HG03565 (cell line): ENCODE measurements at regions not wholly inside any gene's neighbourhood (a gene's known extent, or its start where the extent isn't known, plus 50 kb on each side); places are given as distances from the start of the nearest gene placed in this dataset.

Experiments
- ATAC-seq: cut with Tn5 transposase; IDR thresholded peaks from one replicate; pipeline ENCODE4 v1.9.1; 2021; ENCODE audit warnings: mild to moderate bottlenecking, moderate library complexity; ENCODE audit not compliant: unreplicated experiment

DNA sequence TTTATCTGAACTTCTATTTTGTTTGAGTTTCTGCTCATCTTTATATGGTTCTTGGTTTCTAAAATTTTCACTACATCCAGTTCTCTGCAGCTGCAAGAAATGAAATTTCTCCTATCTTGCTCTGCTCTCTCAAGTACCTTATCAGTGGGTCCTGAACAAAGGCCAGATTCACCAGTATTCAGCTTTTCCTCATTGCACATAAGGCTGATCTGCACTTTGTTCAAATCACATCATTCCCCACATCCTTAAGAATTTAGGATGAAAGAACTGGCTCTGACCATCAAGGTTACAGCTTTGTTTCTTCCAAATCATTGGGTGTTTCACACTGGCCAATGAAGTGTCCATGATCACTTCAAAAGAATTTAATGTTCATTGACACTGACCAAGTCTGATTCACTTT, 211.4 kb downstream of the GRIN2B start:
- no peak for ATAC-seq

DNA sequence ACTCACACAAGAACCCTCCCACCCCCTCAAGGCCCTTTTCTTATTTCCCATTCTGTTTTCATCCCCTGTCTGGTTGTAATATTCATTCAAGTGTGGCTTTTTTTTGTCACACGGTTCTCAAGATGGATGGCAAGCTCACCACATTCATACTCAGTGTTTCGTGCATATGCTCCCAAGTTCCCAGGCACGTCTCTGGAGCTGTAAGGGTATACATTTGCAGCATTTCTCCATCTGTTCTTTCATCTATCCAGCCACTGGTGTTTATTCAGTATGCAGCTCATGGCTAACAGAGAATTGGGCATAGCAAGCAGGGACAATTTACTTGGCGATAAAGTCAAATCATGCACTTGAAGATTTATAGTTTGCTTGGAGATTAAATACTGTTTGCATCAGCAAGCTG, 212.1 kb downstream of the GRIN2B start:
- ATAC-seq = no peak

DNA sequence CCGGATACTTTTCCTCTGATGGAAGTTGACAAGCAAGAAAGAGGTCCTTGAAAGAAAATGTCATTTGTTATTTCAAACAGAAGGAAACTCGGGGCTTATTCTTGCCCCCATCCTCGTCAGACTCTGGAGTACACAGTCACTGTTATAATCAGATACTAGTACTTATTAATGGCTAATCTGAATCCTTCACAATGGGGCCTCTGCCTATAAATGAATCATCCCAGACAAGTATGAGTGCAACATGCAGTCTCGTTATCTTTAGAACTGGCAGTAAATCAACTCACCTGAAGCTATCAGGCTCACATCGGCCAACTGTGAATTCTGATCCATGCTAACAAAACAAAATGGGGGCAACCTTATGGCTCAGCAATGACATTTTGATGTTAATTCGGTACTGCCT, 216.7 kb downstream of the GRIN2B start:
- no peak for ATAC-seq

DNA sequence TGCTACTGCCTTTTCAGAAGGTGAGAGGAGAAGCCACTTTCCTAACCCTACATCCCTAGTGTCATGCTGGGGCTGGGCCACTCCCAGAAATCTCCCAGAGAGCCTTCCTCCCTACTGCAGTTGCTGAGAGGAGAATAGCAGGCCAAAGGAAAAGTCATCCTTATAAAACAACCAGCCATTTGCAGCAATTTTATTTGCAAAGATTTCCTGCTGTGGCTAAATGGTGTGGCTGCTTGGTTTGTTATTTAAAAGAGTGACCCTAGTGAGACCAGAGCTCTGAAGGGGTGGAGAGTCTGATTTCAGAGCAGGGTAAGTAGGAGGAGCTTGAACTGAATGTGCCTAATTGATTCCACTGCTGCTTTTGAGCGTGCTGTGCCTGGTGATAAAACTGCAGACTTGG, 232.0 kb downstream of the GRIN2B start:
- no peak for ATAC-seq

DNA sequence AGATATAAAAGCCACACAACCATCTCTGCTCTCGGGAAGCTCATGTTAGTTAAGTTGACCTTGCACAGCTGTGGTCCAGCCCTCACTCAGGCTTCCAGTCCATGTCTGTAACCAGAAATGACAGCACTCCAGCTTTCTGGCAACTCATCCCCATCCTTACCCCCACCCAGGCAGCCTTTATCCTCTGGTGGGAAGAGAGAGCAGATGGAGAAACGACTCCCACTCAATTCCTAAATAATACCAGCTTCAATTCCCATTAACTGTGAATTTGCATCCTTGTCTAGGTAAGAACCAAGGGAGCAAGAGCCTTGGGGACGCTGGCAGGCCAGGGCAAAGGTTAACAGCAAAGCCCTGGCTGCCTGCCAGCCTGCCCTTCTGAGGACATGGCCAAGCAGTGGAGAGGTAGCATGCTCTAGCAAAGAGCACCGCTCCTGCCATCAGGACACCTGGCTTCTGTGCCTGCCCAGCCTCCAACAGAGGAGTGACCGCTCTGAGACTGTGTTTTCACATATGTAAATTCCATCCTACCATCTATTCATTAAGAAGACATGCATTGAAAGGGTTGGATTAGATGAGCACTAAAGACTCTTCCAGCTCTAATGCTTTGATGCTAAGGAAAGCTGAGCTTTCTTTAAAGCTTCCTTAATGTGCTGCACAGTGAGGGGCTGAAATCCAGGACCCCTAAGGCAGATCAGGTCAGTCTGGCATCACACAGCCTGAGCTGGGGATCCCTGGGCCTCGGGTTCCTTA, 236.1 kb downstream of the GRIN2B start:
- ATAC-seq = no peak

DNA sequence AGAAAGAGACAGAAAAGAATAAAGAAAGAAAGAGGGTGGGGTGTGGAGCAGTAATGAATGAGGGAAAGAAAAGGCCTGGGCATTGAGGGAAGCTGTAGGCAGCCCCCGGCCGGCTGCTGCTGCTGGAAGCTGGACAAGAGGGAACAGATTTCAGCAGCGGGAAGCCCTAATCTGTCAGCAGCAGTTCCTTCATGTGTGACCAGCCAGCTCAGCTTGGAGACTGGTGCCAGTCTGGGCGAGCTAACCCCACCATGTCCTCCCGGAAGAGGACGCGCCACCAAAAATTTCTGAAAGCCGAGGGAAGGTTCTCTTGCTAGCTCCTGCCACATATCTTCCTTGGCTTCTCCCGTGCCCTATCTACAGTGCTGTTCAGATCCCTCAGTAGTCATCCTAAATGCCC, 236.8 kb downstream of the GRIN2B start:
- no peak for ATAC-seq

DNA sequence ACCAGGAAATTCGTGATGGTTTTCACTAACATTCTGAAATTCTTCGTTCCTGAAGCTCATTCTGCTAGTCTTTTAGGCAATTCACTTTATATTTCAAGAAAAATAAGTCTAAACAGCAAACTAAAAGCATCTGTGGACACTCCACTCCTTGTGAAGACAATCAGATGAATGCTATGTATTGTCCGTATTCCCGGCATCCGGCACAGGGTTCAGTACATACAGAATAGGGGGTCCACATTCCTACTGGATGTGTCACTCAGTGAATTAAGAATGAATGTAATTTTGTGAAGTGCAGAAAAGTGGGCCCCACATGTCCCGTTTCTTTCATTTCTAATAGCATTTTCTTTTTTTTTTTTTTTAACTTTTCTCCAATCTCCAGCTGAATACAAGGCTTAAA, 241.3 kb downstream of the GRIN2B start:
- ATAC-seq = no peak

DNA sequence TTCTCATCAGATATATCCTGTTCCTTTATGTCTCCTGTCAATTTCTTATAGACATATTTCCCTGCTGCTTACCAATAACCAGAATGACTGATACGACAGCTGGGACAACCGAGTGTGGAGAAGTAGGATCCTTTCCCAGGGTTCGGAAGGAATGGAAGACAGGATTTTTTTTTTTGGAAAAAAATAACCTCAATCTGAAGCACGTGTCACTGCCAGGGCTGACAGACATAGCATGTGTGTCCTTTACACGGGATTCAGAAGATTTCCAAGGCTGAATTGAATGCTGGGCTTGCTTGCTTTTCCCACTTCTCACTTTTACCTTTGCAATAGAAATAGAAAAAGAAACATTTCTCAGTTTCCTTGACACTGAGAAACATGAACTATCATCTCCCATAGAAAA, 245.7 kb downstream of the GRIN2B start:
- no peak for ATAC-seq

DNA sequence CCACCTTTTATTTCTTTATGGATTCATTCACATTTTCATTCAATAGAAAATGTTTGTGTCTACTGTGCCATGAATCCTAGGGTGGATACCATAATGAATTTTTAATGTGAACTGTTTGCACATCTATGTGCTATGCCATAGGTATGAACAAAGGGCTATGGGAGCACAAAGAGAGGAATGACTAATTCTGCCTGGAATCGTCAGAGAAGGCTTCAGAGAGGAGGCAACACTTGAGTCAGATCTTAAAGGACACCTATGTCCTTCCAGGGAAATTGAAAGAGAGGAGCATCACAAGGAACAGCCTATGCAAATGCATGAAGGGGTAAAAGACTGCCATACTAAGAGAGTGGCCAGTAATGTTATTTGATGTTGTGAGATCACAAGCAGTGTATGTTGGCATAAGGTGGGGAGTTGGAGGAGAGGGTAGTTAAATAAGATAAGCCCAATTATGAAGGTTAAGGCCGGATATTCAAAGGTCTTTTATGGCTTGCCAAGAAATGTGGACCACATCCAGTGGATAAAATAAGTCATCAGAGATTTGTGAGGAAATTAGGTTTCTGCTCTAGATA, 246.7 kb downstream of the GRIN2B start:
- no peak for ATAC-seq

DNA sequence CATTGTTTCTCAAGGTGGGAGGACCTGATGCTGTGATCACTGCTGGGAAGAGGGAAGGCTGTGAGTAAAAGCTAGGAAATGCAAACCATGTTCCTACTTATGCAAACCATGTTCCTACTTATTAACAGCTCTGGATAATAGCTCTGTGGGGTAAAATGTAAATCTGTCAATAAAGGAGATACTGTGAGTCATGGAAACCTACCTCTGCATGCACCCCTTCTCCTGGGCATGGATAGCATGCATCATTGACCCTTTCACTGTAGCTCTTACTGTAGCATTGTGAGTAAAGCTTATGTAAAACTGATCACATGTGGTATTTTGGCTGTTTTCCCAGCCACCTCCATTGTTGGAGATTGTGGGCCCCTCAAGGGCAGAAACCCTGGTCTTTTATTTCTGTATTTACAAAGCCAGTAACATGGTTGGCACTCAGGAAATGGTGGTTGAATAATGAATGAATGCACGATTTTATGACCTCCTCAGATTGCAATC, 253.7 kb downstream of the GRIN2B start:
- ATAC-seq = no peak

DNA sequence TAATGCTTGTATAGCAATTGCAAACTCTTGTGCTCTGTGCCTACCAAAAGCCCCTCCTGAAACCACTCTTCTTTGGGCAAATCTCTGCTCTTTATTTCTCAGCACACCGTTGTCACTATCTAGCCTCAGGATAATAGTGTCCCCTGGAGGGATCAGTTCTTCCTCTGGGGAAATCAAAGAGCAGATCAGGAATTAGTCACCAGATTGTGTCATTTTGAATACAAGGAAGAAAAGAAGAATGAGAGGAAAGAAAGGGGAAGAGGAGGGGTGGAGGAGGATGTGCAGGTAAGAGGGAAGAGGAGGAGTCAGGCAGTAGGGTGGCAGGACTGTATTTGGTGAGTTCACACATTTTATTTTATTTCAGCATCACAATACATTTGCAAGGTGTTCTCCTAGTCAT, 256.4 kb downstream of the GRIN2B start:
- ATAC-seq = no peak

DNA sequence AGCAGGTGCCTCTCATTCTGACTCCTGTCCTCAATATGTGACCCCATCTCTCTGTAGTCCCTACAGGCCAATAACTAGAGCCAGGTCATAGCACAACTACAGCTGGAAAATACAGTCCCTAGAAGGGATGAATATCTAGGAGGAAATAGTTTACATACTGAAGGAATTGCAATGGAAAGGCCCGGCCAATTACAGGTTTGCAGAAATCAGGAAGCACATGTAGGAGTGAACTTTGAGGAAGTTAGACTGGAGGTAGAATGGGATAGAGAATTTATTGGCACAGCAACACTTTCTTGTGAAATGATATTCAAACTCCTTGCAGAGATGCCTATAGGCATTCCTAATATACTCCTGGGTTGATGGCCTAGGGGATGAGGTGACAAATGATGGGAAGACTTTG, 257.3 kb downstream of the GRIN2B start:
- no peak for ATAC-seq

DNA sequence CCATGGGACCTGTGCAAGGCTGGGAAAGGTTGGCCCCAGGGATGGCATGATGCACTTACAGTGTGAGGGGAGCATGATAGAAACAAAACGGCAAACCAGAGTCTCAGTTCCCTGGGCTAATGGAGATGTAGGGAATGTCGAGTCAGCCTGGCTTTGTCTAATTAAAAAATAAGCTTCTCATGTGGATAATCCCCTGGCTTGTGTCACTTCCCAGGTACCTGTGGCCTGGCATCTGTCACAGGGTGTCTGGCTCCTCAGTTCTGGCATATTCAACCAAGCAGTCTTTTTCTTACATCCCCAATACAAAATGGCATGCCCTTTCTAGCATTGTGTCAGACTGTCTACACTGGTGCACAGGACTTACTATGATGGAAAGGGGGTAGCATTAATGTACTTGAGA, 261.4 kb downstream of the GRIN2B start:
- ATAC-seq = no peak

DNA sequence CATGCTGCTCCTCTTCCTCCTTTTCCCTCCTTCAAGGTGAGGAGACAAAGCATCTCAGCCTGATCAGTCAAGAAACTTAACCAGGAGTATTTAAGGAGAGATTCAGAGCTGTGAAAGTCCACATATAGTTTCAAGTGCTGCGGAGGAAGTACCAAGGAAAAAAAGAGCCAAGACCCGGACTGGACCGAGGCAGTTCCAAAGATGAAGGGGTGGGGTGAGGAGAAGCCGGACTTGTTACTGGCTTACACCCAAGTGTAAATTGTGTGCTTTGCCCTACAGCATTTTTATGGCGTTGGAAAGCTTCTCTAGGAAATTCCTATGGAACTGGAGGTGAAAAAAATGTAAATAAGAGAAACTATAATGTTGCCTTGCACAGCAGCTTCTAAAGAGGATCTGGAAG, 263.1 kb downstream of the GRIN2B start:
- no peak for ATAC-seq

DNA sequence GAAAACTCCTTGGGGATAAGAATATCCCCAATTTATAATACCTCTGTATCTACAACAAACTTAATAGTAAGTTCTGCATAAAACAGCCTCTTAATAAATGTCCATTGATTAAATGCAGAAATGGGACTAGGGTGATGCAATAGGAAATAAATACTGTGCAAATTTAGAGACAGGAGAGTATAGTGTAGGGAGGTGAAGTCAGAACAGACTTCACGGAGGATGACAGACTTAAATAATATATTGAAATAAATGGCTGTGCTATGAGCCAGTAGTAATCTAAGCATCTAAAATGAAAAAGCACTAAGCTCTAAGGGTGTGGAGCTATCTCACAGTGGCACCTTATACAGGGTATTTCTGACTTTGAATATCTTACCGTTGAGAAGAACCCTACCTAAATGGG, 265.3 kb downstream of the GRIN2B start:
- ATAC-seq = no peak

DNA sequence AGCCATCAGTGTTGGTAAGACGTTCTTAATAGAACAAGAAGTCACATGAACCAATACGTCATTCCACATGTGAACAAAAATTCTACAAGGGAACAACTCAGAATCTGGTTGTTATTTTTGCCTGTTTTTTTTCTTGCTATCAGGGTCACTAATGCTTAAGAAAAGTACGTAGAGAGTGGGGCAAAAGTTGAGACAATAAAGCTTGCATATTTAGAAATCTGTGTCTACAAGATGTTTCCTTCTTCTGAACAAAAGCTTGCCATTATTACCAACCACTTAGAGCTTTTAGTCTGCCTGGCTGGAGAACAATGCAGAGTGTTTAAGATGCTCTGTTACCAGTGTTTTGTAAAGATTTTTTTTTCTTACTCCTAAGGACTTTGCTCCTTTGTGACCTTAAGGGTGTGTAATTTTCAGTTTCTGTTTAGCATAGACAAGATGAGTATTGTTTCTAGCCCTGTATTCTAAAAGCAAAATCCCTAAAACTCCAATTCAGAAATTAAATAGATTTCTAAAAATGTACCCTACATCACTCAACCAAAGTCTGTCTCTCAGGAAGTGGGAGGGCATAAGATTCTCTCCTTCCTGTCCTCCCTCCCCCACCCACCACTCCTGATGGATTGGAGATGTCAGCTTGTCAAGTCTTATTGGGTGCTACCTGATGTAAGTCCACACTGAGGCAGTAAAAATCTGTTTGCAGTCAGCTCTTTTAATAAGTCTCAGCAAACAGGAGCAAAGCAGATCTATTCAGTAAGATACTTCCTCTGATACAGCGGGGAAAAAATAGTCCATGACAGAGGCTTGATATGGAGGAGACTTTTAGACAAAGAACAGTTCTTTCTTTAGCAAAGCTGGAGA, 267.6 kb downstream of the GRIN2B start:
- no peak for ATAC-seq

DNA sequence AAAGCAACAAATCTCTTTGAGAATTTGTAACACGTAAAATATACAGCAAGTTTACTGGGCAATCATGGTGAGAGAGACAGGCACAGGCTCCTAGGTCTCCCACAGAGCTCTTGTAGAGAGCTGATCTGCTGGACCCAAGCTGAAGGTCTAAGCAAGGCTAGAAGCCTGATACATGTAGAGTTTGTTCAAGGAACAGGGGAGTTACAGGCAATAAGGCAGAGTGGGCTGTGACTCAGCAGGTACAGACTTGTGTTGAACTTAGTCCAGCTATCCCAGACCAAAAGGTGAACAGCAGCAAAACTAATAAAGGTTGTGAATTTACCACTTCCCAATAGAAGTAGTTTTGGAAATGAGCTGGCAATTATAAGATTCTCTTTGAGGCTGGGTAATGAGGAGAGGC, 273.6 kb downstream of the GRIN2B start:
- no peak for ATAC-seq

DNA sequence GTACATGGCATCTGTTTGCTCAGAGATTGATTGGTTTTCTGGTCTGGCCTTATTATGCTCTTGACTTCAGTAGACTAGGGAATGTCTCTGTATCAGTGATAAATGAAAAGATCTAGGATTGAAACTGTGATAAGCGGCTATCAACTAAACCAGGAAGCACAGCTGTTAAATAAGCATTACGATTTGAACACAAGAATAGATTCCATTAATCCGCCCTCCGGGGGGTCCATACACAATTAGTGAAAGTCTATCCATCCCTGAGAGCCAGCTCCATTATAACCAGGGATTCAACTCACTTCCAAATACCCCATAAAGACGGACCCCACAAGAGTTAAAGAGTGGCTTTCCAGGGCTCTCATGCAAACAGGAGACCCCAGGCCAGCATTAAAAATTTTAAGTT, 279.0 kb downstream of the GRIN2B start:
- ATAC-seq = no peak

DNA sequence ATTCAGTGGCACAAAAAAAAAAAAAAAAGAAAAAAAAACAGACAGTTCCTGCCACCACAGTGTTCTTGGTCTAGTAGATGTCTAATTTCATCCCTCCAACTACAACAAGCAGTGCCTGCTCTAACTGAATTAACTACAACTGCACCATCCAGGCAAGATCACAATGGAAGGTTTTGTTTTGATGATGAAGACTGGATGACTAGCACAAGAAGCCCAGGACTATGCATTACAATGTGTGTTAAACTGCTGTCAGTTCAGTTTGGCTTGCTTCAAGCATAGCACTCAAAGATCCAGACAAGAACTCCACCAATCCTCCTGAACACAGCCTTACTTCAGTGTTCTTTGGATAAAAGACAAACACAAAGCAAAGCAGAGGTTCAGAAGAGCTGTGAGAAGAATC, 279.9 kb downstream of the GRIN2B start:
- no peak for ATAC-seq

DNA sequence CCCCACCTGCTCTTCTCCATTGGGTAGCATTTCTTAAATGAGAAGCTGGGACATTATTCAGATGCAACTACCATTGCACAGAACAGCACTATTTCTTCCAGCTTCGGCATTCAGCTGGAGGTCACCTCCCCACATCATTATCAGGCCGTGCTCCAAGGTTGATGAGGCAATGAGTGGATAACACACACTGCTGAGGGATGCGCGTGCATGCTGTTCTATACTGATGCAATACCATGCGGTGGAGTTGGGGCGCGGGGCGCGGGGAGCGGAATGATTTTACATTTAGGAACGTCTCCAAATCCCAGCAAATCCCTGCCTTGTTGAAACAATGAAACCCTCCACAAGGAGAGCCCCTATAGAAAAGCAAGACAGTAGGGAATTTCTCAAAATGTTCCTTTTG, 283.4 kb downstream of the GRIN2B start:
- ATAC-seq = no peak

DNA sequence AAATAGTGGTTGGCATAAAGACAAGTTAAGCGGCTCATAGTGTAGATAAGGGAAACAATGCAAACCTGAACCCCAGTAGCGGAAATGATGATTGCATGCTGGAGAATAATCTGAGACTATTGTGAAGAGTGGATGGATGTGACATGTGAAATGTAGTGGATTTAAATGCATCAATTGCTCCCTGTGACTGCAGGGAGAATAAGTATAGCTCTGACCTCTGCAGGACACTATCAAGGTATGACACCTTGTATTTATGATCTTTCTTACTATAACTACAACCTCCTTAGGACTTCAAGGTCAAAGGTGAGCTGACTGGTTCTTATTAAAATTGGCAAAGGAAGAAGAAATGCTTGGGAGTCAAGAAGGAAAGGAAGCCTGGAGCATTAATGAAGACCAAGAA, 285.6 kb downstream of the GRIN2B start:
- no peak for ATAC-seq

DNA sequence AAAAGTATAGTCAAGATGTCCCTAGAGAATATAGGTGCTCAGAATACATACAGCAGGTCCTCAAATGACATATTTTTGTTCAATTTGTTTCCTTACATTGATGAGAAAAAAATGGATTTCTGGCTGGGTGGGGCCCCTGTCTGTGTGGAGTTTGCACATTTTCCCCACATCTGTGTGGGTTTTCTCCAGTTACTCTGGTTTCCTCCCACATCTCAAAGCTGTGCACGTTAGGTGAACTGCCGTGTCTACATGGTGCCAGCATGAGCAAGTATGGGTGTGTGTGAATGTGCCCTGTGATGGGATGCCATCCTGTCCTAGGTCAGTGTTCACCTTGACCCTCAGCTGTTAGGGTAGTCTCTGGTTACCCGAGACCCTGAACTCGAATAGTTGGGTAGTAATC, 289.1 kb downstream of the GRIN2B start:
- no peak for ATAC-seq
